ENCODE measurements at regions not wholly inside any gene's neighbourhood (a gene's known extent, or its start where the extent isn't known, plus 50 kb on each side); places are given as distances from the start of the nearest gene placed in this dataset.

DNA sequence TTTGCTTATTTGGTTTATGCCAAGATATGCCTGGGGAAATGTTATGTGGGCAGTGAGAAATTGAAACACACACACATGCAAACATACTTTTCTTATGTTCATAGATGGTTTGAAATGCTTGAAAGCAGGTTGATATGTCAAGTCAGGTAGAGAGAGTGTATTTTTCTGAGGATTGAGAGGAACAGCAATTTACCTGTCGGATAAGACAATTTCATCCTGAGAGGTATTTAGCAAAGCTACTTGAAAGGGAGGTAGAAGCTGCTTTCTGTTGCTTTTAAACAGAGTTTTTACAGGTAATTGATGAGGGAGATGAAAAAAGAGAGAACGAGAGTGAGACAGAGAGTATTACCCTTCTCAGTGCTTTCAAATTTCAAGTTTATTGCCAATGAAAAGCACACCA, 854.3 kb downstream of the CDH8 start (continued):
- no peak for TF ChIP-seq MTA2 (IDR thresholded peaks at IDR 0.05; ENCODE audit: low read depth)
- TF ChIP-seq MIER1 (IDR thresholded peaks at IDR 0.05; ENCODE audit: low read depth), result no peak
- TF ChIP-seq ZNF134 (CRISPR knock-in tag; conservative IDR thresholded peaks at IDR 0.05), result no peak
- no peak for TF ChIP-seq SAFB (IDR thresholded peaks at IDR 0.05; ENCODE audit: borderline replicate concordance, low read depth, low read length)
- no peak for TF ChIP-seq NFYB (IDR thresholded peaks at IDR 0.05; ENCODE audit: extremely low read depth, insufficient read length)
- TF ChIP-seq, protein P1, sequence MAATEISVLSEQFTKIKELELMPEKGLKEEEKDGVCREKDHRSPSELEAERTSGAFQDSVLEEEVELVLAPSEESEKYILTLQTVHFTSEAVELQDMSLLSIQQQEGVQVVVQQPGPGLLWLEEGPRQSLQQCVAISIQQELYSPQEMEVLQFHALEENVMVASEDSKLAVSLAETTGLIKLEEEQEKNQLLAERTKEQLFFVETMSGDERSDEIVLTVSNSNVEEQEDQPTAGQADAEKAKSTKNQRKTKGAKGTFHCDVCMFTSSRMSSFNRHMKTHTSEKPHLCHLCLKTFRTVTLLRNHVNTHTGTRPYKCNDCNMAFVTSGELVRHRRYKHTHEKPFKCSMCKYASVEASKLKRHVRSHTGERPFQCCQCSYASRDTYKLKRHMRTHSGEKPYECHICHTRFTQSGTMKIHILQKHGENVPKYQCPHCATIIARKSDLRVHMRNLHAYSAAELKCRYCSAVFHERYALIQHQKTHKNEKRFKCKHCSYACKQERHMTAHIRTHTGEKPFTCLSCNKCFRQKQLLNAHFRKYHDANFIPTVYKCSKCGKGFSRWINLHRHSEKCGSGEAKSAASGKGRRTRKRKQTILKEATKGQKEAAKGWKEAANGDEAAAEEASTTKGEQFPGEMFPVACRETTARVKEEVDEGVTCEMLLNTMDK (IDR thresholded peaks at IDR 0.05; ENCODE audit: borderline replicate concordance, insufficient read depth, low read depth, low read length, poor library complexity, severe bottlenecking), result no peak
- TF ChIP-seq MCM5 (IDR thresholded peaks at IDR 0.05; ENCODE audit: low read depth), result no peak
- TF ChIP-seq, protein P2, sequence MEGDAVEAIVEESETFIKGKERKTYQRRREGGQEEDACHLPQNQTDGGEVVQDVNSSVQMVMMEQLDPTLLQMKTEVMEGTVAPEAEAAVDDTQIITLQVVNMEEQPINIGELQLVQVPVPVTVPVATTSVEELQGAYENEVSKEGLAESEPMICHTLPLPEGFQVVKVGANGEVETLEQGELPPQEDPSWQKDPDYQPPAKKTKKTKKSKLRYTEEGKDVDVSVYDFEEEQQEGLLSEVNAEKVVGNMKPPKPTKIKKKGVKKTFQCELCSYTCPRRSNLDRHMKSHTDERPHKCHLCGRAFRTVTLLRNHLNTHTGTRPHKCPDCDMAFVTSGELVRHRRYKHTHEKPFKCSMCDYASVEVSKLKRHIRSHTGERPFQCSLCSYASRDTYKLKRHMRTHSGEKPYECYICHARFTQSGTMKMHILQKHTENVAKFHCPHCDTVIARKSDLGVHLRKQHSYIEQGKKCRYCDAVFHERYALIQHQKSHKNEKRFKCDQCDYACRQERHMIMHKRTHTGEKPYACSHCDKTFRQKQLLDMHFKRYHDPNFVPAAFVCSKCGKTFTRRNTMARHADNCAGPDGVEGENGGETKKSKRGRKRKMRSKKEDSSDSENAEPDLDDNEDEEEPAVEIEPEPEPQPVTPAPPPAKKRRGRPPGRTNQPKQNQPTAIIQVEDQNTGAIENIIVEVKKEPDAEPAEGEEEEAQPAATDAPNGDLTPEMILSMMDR (IDR thresholded peaks at IDR 0.05 in 2 of 3, conservative IDR thresholded peaks at IDR 0.05 in 1 of 3; ENCODE audit: insufficient read depth in 2 of 3, low read depth in 1 of 3, low read length in 3 of 3), result no peak

DNA sequence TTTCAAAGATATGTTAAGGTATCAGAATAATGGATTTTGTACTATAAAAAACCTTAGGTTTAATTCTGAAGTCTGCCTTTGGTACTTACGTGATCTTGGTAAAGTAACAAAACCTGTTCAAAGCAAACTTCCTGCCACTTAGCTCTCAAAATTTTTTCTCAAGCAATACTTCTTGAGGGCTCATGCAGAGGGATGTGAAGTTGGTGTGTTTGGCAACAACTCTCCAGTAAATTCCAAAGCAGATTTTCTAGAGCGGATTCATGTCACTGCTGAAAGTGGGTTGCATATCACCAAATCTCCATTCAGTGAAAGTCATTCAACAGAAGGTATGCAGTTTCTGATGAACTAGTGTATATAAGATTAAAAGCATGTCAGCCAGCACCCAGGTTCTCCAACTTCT, 856.7 kb downstream of the CDH8 start:
- BruUV-seq (replicated peaks), result no TSS peak
- intact Hi-C loops (cut with micrococcal nuclease) (no loop called here), in situ Hi-C loops (cut with MboI) (no loop called here)
- WGBS (ENCODE audit: insufficient coverage, low coverage, missing lambda C conversion rate), result 0% methylated on average over 2 of the region's 2 CpGs
- H3K9ac ChIP-seq (ENCODE audit: insufficient read depth in 1 of 2, low read depth in 2 of 2, low read length in 2 of 2), result no peak overlapping the region
- POLR2A ChIA-PET, result no interaction called here
- DNase-seq (ENCODE audit: extremely low read depth in 1 of 4, low spot score in 3 of 4) (no peak), FAIRE-seq (no peak), ATAC-seq (no peak)
- CTCF ChIA-PET (ENCODE audit: low intra/inter-chr PET ratio), result no interaction called here
- no peaks in the 10 kb centered on the region for H4K20me1 ChIP-seq (replicated peaks; ENCODE audit: control insufficient read depth, insufficient read depth, low read length)
- no peak overlapping the region for H3K4me2 ChIP-seq (ENCODE audit: insufficient read depth, low read length)
- no peaks in the 10 kb centered on the region for H3K4me1 ChIP-seq (replicated peaks in 1 of 2; ENCODE audit: control insufficient read depth in 2 of 2, insufficient read depth in 2 of 2, low read length in 2 of 2)
- H3K4me3 ChIP-seq, result no peak overlapping the region
- H3K79me2 ChIP-seq (ENCODE audit: control insufficient read depth, insufficient read depth, low read length), result no peaks in the 10 kb centered on the region
- H3K27ac ChIP-seq (ENCODE audit: extremely low read depth, low read depth, low read length), result no peak overlapping the region
- H3K36me3 ChIP-seq (ENCODE audit: control insufficient read depth, insufficient read depth, low read length), result no peaks in the 10 kb centered on the region
- H3K9me1 ChIP-seq (ENCODE audit: control insufficient read depth, insufficient read depth, low read length), result no peaks in the 10 kb centered on the region
- no peak overlapping the region for H2AFZ ChIP-seq (ENCODE audit: low read depth, low read length)
- H3K27me3 ChIP-seq (ENCODE audit: control insufficient read depth in 2 of 2, insufficient read depth in 2 of 2, low read length in 2 of 2), result no peaks in the 10 kb centered on the region
- H3K9me3 ChIP-seq (replicated peaks; ENCODE audit: control insufficient read depth, insufficient read depth, low read depth, low read length), result no peaks in the 10 kb centered on the region
- TF ChIP-seq, protein P3, sequence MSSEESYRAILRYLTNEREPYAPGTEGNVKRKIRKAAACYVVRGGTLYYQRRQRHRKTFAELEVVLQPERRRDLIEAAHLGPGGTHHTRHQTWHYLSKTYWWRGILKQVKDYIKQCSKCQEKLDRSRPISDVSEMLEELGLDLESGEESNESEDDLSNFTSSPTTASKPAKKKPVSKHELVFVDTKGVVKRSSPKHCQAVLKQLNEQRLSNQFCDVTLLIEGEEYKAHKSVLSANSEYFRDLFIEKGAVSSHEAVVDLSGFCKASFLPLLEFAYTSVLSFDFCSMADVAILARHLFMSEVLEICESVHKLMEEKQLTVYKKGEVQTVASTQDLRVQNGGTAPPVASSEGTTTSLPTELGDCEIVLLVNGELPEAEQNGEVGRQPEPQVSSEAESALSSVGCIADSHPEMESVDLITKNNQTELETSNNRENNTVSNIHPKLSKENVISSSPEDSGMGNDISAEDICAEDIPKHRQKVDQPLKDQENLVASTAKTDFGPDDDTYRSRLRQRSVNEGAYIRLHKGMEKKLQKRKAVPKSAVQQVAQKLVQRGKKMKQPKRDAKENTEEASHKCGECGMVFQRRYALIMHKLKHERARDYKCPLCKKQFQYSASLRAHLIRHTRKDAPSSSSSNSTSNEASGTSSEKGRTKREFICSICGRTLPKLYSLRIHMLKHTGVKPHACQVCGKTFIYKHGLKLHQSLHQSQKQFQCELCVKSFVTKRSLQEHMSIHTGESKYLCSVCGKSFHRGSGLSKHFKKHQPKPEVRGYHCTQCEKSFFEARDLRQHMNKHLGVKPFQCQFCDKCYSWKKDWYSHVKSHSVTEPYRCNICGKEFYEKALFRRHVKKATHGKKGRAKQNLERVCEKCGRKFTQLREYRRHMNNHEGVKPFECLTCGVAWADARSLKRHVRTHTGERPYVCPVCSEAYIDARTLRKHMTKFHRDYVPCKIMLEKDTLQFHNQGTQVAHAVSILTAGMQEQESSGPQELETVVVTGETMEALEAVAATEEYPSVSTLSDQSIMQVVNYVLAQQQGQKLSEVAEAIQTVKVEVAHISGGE (CRISPR knock-in tag; IDR thresholded peaks at IDR 0.05), result no peak
- TF ChIP-seq, protein P4, sequence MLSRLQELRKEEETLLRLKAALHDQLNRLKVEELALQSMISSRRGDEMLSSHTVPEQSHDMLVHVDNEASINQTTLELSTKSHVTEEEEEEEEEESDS (CRISPR knock-in tag; IDR thresholded peaks at IDR 0.05), result no peak
- TF ChIP-seq HIVEP1 (CRISPR knock-in tag; IDR thresholded peaks at IDR 0.05), result no peak
- no peak for TF ChIP-seq POU5F1 (IDR thresholded peaks at IDR 0.05; ENCODE audit: borderline replicate concordance, low read depth, low read length, partially characterized antibody)
- TF ChIP-seq NBN (IDR thresholded peaks at IDR 0.05; ENCODE audit: low read depth), result no peak
- no peak for TF ChIP-seq SIX5 (IDR thresholded peaks at IDR 0.05; ENCODE audit: borderline replicate concordance in 1 of 2, insufficient read depth in 1 of 2, low read depth in 1 of 2, low read length in 2 of 2)
